Esophagus squamous epithelium (tissue), 5 donors: ENCODE measurements at regions not wholly inside any gene's neighbourhood (a gene's known extent, or its start where the extent isn't known, plus 50 kb on each side); places are given as distances from the start of the nearest gene placed in this dataset.

ENCODE experiments used
- DNase-seq: peaks from one replicate; lab custom pipeline; 2025; lab: John Stamatoyannopoulos, UW
- H3K27ac ChIP-seq, 4 donors: fragments of 200-600 bp; sonication (generic); one replicate each; pipeline ENCODE4 v1.5.1; 2016 to 2019; ENCODE audit warnings: mild to moderate bottlenecking in 1 of 4
- H3K27me3 ChIP-seq, 4 donors: fragments of 200-600 bp; sonication (generic); 1 replicate in 3 of 4; 2 replicates in 1 of 4; pipeline versions ENCODE4 v1.5.1 to v1.6.0; 2017 to 2021; ENCODE audit warnings: antibody characterized with exemption in 1 of 4
- H3K36me3 ChIP-seq, 3 donors: fragments of 200-600 bp; sonication (generic); one replicate each; pipeline ENCODE4 v1.5.1; 2016 to 2019
- H3K4me1 ChIP-seq, 3 donors: fragments of 200-600 bp; sonication (generic); one replicate each; pipeline ENCODE4 v1.5.1; 2017 to 2019
- H3K4me3 ChIP-seq, 4 donors: fragments of 200-600 bp; sonication (generic); 1 replicate in 3 of 4; 2 replicates in 1 of 4; pipeline ENCODE4 v1.5.1; 2016 to 2019; ENCODE audit warnings: mild to moderate bottlenecking in 2 of 4, moderate library complexity in 1 of 4
- H3K9me3 ChIP-seq, 3 donors: fragments of 200-600 bp; sonication (generic); one replicate each; pipeline ENCODE4 v1.5.1; 2016 to 2019
- CTCF ChIP-seq, 6 experiments: fragments of 450-650 bp in 4 of 6; fragments of 200-600 bp in 2 of 6; sonication (generic) in 2 of 6; IDR thresholded peaks; one replicate each; pipeline ENCODE4 v1.5.1; 2016 to 2019; ENCODE audit warnings: antibody characterized with exemption in 6 of 6, mild to moderate bottlenecking in 4 of 6, moderate library complexity in 4 of 6
- POLR2A ChIP-seq, 4 donors: fragments of 450-650 bp; IDR thresholded peaks; one replicate each; pipeline ENCODE4 v1.6.1; 2017; ENCODE audit warnings: antibody characterized with exemption in 4 of 4, mild to moderate bottlenecking in 4 of 4, moderate library complexity in 3 of 4
- WGBS, 2 donors: methylation state at CpG; one replicate each; pipeline ENCODE4 v1.1.5; 2018; 5-methylcytosine and 5-hydroxymethylcytosine counted together
- intact Hi-C: fragments of 100-400 bp; cut with DNase I; formaldehyde crosslinking; loops from one replicate; pipeline ENCODE4 v1.15.0; 2022
- donor health status: DM: yes; HTN: yes; CAD: no.

GRCh38 chr10:78353636-78354035 lies 320.0 kb downstream of the RPS24 start:
- WGBS, 2 donors: 50 to 60% methylated on average over 1 to 2 of the region's 3 CpGs
- Histone ChIP-seq H3K36me3 (no peaks in the 10 kb centered on the region), H3K9me3 (no peaks in the 10 kb centered on the region), H3K27ac (no peak overlapping the region), H3K4me1 (no peaks in the 10 kb centered on the region), H3K27me3 (peaks cover 0 to 37% (median 0%) of the 10 kb centered on the region in 4 donors), H3K4me3 (no peak overlapping the region)
- TF ChIP-seq POLR2A (IDR thresholded peaks at IDR 0.05): no peak
- no peak for TF ChIP-seq CTCF (IDR thresholded peaks at IDR 0.05)
- DNase-seq: no peak
- intact Hi-C loops: no loop called here

DNA sequence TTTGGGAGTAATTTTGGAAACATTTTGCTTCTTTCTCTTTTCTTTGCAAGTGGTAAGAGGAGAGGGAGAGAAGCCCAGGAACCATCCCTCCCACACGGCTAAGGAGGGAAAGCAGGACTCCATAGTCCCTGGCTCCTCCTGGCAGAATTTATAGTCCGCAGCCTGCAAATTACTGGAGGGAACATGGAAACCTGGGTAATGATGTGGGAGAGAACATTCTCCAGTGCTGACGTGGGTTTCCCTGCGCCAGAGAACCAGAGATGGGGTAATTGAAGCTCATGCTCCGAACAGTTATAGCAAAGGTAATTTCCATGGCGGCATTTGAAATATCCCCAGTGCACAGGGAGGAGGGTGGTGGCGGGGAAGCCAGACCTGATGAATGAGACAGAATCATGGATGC lies 320.4 kb downstream of the RPS24 start:
- DNase-seq: no peak
- Histone ChIP-seq H3K27me3 (peaks cover 0 to 39% (median 0%) of the 10 kb centered on the region in 4 donors), H3K27ac (no peak overlapping the region), H3K36me3 (no peaks in the 10 kb centered on the region), H3K4me3 (no peak overlapping the region), H3K9me3 (no peaks in the 10 kb centered on the region), H3K4me1 (no peaks in the 10 kb centered on the region)
- intact Hi-C loops: no loop called here
- TF ChIP-seq CTCF (IDR thresholded peaks at IDR 0.05): no peak
- TF ChIP-seq POLR2A (IDR thresholded peaks at IDR 0.05): no peak
- 73 to 83% methylated on average over 3 to 7 of the region's 7 CpGs for WGBS, 2 donors

- no peaks in the 10 kb centered on the region for H3K4me1 ChIP-seq
- intact Hi-C loops: no loop called here
- H3K36me3 ChIP-seq: no peaks in the 10 kb centered on the region
- WGBS, 2 donors: 80 to 89% methylated on average over 7 to 8 of the region's 10 CpGs
- no peak for DNase-seq
- no peak overlapping the region for H3K27ac ChIP-seq
- TF ChIP-seq CTCF (IDR thresholded peaks at IDR 0.05) (no peak), POLR2A (IDR thresholded peaks at IDR 0.05) (no peak)
- no peak overlapping the region for H3K4me3 ChIP-seq
- H3K27me3 ChIP-seq: peaks cover 0 to 40% (median 0%) of the 10 kb centered on the region in 4 donors
- no peaks in the 10 kb centered on the region for H3K9me3 ChIP-seq
These were observed 322.7 kb downstream of the RPS24 start for GRCh38 chr10:78356291-78356900.

DNA sequence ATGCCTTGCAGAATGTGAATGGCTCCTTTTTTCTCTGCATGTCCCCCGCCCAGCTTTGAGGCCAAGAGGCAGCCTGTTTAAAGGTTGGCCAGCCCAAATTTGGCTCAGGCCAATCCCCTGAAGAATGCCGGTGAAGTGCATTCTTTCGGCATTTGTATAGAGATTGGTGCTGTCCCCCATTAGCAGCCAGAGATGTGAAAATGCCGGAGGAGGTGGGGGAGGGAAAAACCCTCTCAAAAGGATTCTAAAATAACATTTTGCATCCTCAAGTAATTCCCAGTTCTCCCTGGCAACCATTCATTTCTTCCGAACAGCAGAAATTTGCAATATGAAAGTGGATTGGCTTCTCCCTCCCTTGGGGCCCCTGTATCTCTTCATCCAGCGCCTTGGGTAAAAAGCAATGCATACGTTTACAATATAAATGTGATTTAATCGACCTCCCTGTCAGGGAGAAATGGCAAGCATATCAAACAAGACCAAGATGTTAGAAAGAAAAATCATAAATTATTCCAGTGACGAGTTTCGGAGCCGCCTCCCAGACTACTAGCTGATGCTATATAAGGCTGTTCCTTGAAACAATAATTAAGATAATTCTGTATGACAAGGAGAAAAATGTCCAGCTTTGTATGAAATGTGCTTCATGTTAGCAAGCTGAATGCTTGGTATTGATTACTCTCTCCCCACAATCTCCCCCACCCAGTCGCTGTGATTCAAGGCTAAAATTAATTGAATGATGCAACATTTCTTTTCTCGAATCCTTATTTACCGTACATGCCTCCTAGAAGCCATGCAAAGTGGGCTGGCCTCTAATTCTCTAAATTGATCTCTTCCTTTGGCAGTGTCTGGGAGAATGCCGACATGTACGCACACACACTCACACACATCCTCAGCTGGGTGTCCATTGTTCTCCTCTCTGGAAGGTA lies 323.7 kb downstream of the RPS24 start:
- peaks cover 0 to 5% (median 0%) of the 10 kb centered on the region in 3 donors for H3K4me1 ChIP-seq
- no peak for TF ChIP-seq POLR2A (IDR thresholded peaks at IDR 0.05)
- TF ChIP-seq CTCF (IDR thresholded peaks at IDR 0.05): no peak
- H3K36me3 ChIP-seq: no peaks in the 10 kb centered on the region
- intact Hi-C loops: no loop called here
- no peak for DNase-seq
- peaks cover 0 to 36% (median 0%) of the 10 kb centered on the region in 4 donors for H3K27me3 ChIP-seq
- H3K4me3 ChIP-seq: no peak overlapping the region
- H3K9me3 ChIP-seq: no peaks in the 10 kb centered on the region
- 55 to 65% methylated on average over 14 to 16 of the region's 16 CpGs for WGBS, 2 donors
- H3K27ac ChIP-seq: no peak overlapping the region

GRCh38 chr10:78358351-78358750 lies 324.7 kb downstream of the RPS24 start:
- Histone ChIP-seq H3K27me3 (peaks cover 0 to 36% (median 0%) of the 10 kb centered on the region in 4 donors), H3K27ac (no peak overlapping the region), H3K9me3 (no peaks in the 10 kb centered on the region), H3K36me3 (no peaks in the 10 kb centered on the region), H3K4me1 (peaks cover 0 to 6% (median 0%) of the 10 kb centered on the region in 3 donors), H3K4me3 (no peak overlapping the region)
- TF ChIP-seq CTCF (IDR thresholded peaks at IDR 0.05) (no peak), POLR2A (IDR thresholded peaks at IDR 0.05) (no peak)
- 20 to 80% methylated on average over 1 of the region's 5 CpGs for WGBS, 2 donors
- intact Hi-C loops: no loop called here
- DNase-seq: no peak
